ENCODE measurements at regions not wholly inside any gene's neighbourhood (a gene's known extent, or its start where the extent isn't known, plus 50 kb on each side); places are given as distances from the start of the nearest gene placed in this dataset.

DNA sequence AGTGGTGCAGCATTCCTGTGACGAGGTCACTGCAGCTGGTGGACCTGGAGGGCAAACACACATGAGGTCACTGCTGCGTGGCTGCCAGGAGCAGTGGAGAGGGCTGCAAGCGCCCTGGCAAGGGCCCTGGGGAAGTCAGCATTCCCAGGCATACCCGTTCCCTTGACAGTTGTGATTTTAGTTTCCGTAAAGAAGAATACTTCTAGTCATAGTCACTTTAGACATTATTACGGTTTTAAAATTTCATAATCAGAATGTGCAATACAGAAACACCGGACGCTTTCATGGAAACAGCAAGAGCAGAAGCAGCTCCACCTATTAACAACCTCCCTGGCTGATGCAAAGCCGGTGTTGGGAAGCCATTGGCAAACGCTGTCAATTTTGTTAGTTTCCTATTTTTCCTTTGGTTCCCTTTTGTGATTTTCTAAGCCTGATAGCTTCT lies 129.8 kb downstream of the GADD45G start:
- no TSS peak for BruUV-seq (replicated peaks)
- no peak overlapping the region for H3K4me2 ChIP-seq (ENCODE audit: control insufficient read depth, insufficient read depth)
- H2AFZ ChIP-seq (ENCODE audit: control insufficient read depth, low read depth, low read length): no peak overlapping the region
- H3K27me3 ChIP-seq (replicated peaks in 1 of 2; ENCODE audit: control insufficient read depth in 2 of 2, insufficient read depth in 2 of 2, low read length in 1 of 2): no peaks in the 10 kb centered on the region; a peak in 1 of 4 replicates
- H4K20me1 ChIP-seq (ENCODE audit: control insufficient read depth, insufficient read depth): no peaks in the 10 kb centered on the region
- intact Hi-C loops (cut with micrococcal nuclease; ENCODE audit: unreplicated experiment): no loop called here
- ChIA-PET CTCF (no interaction called here), RAD21 (ENCODE audit: unreplicated experiment) (no interaction called here), SMC1A (ENCODE audit: uncharacterized antibody, unreplicated experiment) (no interaction called here), POLR2A (interaction anchor here (0.7 kb wide), 1 partner anchor 339 kb away, joined by 5 read pairs; no protein-coding TSS in a partner anchor)
- TF ChIP-seq RAD51 (IDR thresholded peaks at IDR 0.05) (no peak), HDAC6 (IDR thresholded peaks at IDR 0.05; ENCODE audit: unreplicated experiment) (no peak), CHD1 (IDR thresholded peaks at IDR 0.05; ENCODE audit: low read depth, low read length) (no peak), KDM1A (IDR thresholded peaks at IDR 0.05; ENCODE audit: borderline replicate concordance) (no peak)
- peaks cover under 1% of the 10 kb centered on the region; the same call in 1 of the 2 replicates for H3K4me1 ChIP-seq (ENCODE audit: control insufficient read depth, insufficient read depth, low read length)
- no peaks in the 10 kb centered on the region for H3K79me2 ChIP-seq (ENCODE audit: control insufficient read depth, insufficient read depth, low read length)
- H3K9ac ChIP-seq (ENCODE audit: control insufficient read depth, insufficient read depth, low read length): no peak overlapping the region
- H3K36me3 ChIP-seq (ENCODE audit: control insufficient read depth in 2 of 2, insufficient read depth in 2 of 2, low read length in 1 of 2): no peaks in the 10 kb centered on the region
- DNase-seq (ENCODE audit: low read depth, low spot score) (no peak), ATAC-seq (no peak), FAIRE-seq (no peak)
- no peaks in the 10 kb centered on the region for H3K9me3 ChIP-seq (replicated peaks; ENCODE audit: control insufficient read depth, insufficient read depth, low read length)
- no peak overlapping the region for H3K4me3 ChIP-seq
- H3K27ac ChIP-seq (ENCODE audit: control insufficient read depth, insufficient read depth): no peak overlapping the region
- in situ Hi-C loops (cut with MboI): no loop called here
- WGBS (ENCODE audit: insufficient coverage, insufficient replicate concordance, low lambda C conversion rate, missing lambda C conversion rate): 53% methylated on average over 10 of the region's 10 CpGs

DNA sequence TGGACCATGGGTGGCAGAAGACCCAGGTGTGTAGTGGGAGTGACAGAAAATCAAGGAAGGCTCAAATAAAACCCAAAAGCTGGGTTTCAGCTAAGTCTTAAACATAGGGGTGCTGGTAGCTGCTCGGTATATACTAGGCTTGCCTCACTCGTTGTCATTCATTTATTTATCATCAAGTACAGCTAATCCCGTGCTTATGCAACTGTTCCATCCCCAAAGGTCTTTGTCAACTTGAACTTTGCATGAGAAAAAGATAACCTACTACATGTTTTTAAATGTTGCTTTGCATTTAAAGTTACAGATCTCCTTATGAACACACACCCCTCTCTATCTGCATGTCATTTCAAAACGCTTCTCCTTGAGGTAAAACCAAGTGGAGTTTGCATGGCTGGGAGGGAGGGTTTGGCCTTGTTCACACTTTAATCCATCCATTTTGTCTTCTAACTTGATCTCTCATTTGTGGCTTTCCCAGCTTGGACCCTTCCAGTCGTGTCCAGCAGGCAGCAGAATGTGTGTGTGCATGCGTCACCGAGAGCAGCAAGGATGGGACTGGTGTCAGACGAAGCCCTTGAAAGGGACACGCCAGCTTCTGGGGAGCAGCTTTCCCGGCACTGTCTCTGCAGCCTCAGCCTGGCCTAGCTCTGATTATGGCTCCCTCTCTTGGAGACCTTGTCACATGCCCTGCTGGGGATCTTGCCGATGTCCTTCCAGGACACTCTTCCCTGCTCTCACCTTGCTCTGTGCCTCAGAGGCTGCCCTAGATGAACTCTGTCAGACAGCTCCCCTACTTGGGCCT lies 133.5 kb downstream of the GADD45G start:
- ATAC-seq (no peak), FAIRE-seq (no peak), DNase-seq (ENCODE audit: low read depth, low spot score) (no peak)
- no peaks in the 10 kb centered on the region for H4K20me1 ChIP-seq (ENCODE audit: control insufficient read depth, insufficient read depth)
- no peak overlapping the region for H3K27ac ChIP-seq (ENCODE audit: control insufficient read depth, insufficient read depth)
- H3K4me1 ChIP-seq (ENCODE audit: control insufficient read depth, insufficient read depth, low read length): peaks cover 26% of the 10 kb centered on the region
- no peak overlapping the region for H3K9ac ChIP-seq (ENCODE audit: control insufficient read depth, insufficient read depth, low read length)
- WGBS (ENCODE audit: insufficient coverage, insufficient replicate concordance, low lambda C conversion rate, missing lambda C conversion rate): 73% methylated on average over 11 of the region's 11 CpGs
- CTCF ChIA-PET: interaction anchor here (2.0 to 2.3 kb wide), 2 partner anchors 10 to 135 kb away, joined by 8 to 13 read pairs; no protein-coding TSS in a partner anchor
- in situ Hi-C loops (cut with MboI) (no loop called here), intact Hi-C loops (cut with micrococcal nuclease; ENCODE audit: unreplicated experiment) (no loop called here)
- no peaks in the 10 kb centered on the region for H3K9me3 ChIP-seq (replicated peaks; ENCODE audit: control insufficient read depth, insufficient read depth, low read length)
- H3K4me2 ChIP-seq (ENCODE audit: control insufficient read depth, insufficient read depth): no peak overlapping the region
- RAD21 ChIA-PET (ENCODE audit: unreplicated experiment): interaction anchor here (1.1 to 1.6 kb wide), 4 partner anchors 12 to 37 kb away, joined by 3 to 7 read pairs (median 4); no protein-coding TSS in a partner anchor
- H3K79me2 ChIP-seq (ENCODE audit: control insufficient read depth, insufficient read depth, low read length): no peaks in the 10 kb centered on the region
- POLR2A ChIA-PET: interaction anchor here (0.7 kb wide), 1 partner anchor 102 kb away, joined by 3 read pairs; no protein-coding TSS in a partner anchor
- BruUV-seq (replicated peaks): no TSS peak
- SMC1A ChIA-PET (ENCODE audit: uncharacterized antibody, unreplicated experiment): interaction anchor here (0.5 to 1.5 kb wide), 3 partner anchors 10 to 405 kb away, joined by 3 to 4 read pairs (median 3); no protein-coding TSS in a partner anchor
- no peaks in the 10 kb centered on the region; a peak in 1 of 4 replicates for H3K27me3 ChIP-seq (replicated peaks in 1 of 2; ENCODE audit: control insufficient read depth in 2 of 2, insufficient read depth in 2 of 2, low read length in 1 of 2)
- H3K36me3 ChIP-seq (ENCODE audit: control insufficient read depth in 2 of 2, insufficient read depth in 2 of 2, low read length in 1 of 2): no peaks in the 10 kb centered on the region
- no peak overlapping the region for H2AFZ ChIP-seq (ENCODE audit: control insufficient read depth, low read depth, low read length)
- no peak overlapping the region for H3K4me3 ChIP-seq
- TF ChIP-seq RELA (IDR thresholded peaks at IDR 0.05; ENCODE audit: borderline replicate concordance, partially characterized antibody) (no peak), GABPA (IDR thresholded peaks at IDR 0.05; ENCODE audit: low read depth) (no peak), RUNX3 (IDR thresholded peaks at IDR 0.05; ENCODE audit: low read length) (no peak), NR2C1 (IDR thresholded peaks at IDR 0.05) (no peak), NFYB (IDR thresholded peaks at IDR 0.05; ENCODE audit: insufficient read depth, low read depth, low read length) (no peak), BRCA1 (IDR thresholded peaks at IDR 0.05; ENCODE audit: low read depth, low read length) (no peak), ATF7 (IDR thresholded peaks at IDR 0.05; ENCODE audit: low read depth) (no peak), RAD21 (IDR thresholded peaks at IDR 0.05; ENCODE audit: insufficient read depth, low read depth, low read length) (no peak), SREBF1 (IDR thresholded peaks at IDR 0.05; ENCODE audit: low read length) (no peak), IKZF1 (conservative IDR thresholded peaks at IDR 0.05) (no peak), JUND (IDR thresholded peaks at IDR 0.05; ENCODE audit: low read depth, low read length) (no peak)
- TF ChIP-seq, protein P1, sequence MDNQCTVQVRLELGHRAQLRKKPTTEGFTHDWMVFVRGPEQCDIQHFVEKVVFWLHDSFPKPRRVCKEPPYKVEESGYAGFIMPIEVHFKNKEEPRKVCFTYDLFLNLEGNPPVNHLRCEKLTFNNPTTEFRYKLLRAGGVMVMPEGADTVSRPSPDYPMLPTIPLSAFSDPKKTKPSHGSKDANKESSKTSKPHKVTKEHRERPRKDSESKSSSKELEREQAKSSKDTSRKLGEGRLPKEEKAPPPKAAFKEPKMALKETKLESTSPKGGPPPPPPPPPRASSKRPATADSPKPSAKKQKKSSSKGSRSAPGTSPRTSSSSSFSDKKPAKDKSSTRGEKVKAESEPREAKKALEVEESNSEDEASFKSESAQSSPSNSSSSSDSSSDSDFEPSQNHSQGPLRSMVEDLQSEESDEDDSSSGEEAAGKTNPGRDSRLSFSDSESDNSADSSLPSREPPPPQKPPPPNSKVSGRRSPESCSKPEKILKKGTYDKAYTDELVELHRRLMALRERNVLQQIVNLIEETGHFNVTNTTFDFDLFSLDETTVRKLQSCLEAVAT (IDR thresholded peaks at IDR 0.05): no peak
